Esophagus squamous epithelium (tissue), 4 donors: ENCODE measurements at regions not wholly inside any gene's neighbourhood (a gene's known extent, or its start where the extent isn't known, plus 50 kb on each side); places are given as distances from the start of the nearest gene placed in this dataset.

ENCODE experiments used
- CTCF ChIP-seq, 6 experiments: fragments of 450-650 bp in 4 of 6; fragments of 200-600 bp in 2 of 6; sonication (generic) in 2 of 6; IDR thresholded peaks; one replicate each; pipeline ENCODE4 v1.5.1; 2016 to 2019; ENCODE audit warnings: antibody characterized with exemption in 6 of 6, mild to moderate bottlenecking in 4 of 6, moderate library complexity in 4 of 6
- POLR2A ChIP-seq, 4 donors: fragments of 450-650 bp; IDR thresholded peaks; one replicate each; pipeline ENCODE4 v1.6.1; 2017; ENCODE audit warnings: antibody characterized with exemption in 4 of 4, mild to moderate bottlenecking in 4 of 4, moderate library complexity in 3 of 4

- TF ChIP-seq CTCF (IDR thresholded peaks at IDR 0.05) (no peak), POLR2A (IDR thresholded peaks at IDR 0.05) (no peak)
These were observed 63.4 kb upstream of the ZNF469 start for GRCh38 chr16:88319116-88319965.
